HCT116 (cell line): ENCODE measurements at regions not wholly inside any gene's neighbourhood (a gene's known extent, or its start where the extent isn't known, plus 50 kb on each side); places are given as distances from the start of the nearest gene placed in this dataset.

Source experiments
- ATAC-seq: fragments of 200-7000 bp; cut with Tn5 transposase; 2 replicates; pipeline ENCODE4 v1.9.1; 2020; ENCODE audit warnings: mild to moderate bottlenecking, moderate library complexity
- BruUV-seq: library from RNA; stranded (reverse); fragments of 400-500 nt; replicated peaks from 2 replicates; lab custom pipeline; 2021; lab: Mats Ljungman, UMichigan
- CTCF ChIA-PET: fragments of 300-600 bp; sonication (Branson Sonifier 250); formaldehyde crosslinking; loops from one replicate; lab custom pipeline; 2021; ENCODE audit warnings: antibody characterized with exemption; lab: Charles Lee
- POLR2A ChIA-PET: fragments of 300-600, 350-600 bp; sonication (Branson Sonifier 250); formaldehyde crosslinking; loops from one replicate; lab custom pipeline; 2021; ENCODE audit warnings: antibody characterized with exemption; lab: Charles Lee
- RAD21 ChIA-PET, 2 experiments: fragments of 300-600 bp; sonication (Branson Sonifier 250); formaldehyde crosslinking; loops; one replicate each; lab custom pipeline; 2023; ENCODE audit warnings: low total read pairs in 2 of 2; ENCODE audit not compliant: uncharacterized antibody in 2 of 2, unreplicated experiment in 2 of 2, low non-redundant PET in 1 of 2; lab: Charles Lee
- DNase-seq: peaks from one replicate; pipeline ENCODE4 v3.0.0-alpha.2; 2010; ENCODE audit warnings: low read depth, low spot score
- H2AFZ ChIP-seq: fragments of 200-600 bp; shearing (Covaris generic), sonication (generic); 2 replicates; pipeline ENCODE4 v1.6.1; 2017; ENCODE audit warnings: low read depth, mixed run types, mixed read lengths, antibody characterized with exemption, low read length; ENCODE audit not compliant: poor library complexity, severe bottlenecking
- H3K27ac ChIP-seq: 2 replicates; pipeline ENCODE4 v1.5.1; 2012; ENCODE audit warnings: low read depth, low read length
- H3K27me3 ChIP-seq: fragments of 200-600 bp; sonication (generic); 2 replicates; pipeline ENCODE4 v1.6.1; 2016; ENCODE audit warnings: mixed run types, low read length, mixed read lengths; ENCODE audit not compliant: insufficient read depth
- H3K36me3 ChIP-seq, 2 experiments: fragments of 200-500 bp in 1 of 2; fragments of 200-600 bp in 1 of 2; sonication (Bioruptor generic) in 1 of 2; sonication (generic) in 1 of 2; 2 replicates each; pipeline versions ENCODE4 v1.5.1 to v1.6.1; 2014 to 2016; ENCODE audit warnings: low read length in 2 of 2, inconsistent platforms in 1 of 2, mixed read lengths in 1 of 2, mixed run types in 1 of 2; ENCODE audit not compliant: insufficient read depth in 2 of 2, control insufficient read depth in 1 of 2
- H3K4me1 ChIP-seq, 2 experiments: fragments of 200-600 bp in 1 of 2; sonication (generic) in 1 of 2; 2 replicates each; pipeline versions ENCODE4 v1.5.1 to v1.6.1; 2012 to 2017; ENCODE audit warnings: low read length in 2 of 2, inconsistent platforms in 1 of 2, mild to moderate bottlenecking in 1 of 2, mixed read lengths in 1 of 2, mixed run types in 1 of 2, moderate library complexity in 1 of 2; ENCODE audit not compliant: insufficient read depth in 2 of 2, control insufficient read depth in 1 of 2
- H3K4me2 ChIP-seq: fragments of 200-600 bp; sonication (generic); 2 replicates; pipeline ENCODE4 v1.6.1; 2017; ENCODE audit warnings: mixed run types, low read length, mixed read lengths
- H3K4me3 ChIP-seq, 2 experiments: fragments of 200-600 bp in 1 of 2; sonication (generic) in 1 of 2; replicated peaks in 1 of 2; 2 replicates each; pipeline ENCODE4 v1.5.1; 2011 to 2016; ENCODE audit warnings: low read length in 2 of 2, control low read depth in 1 of 2, low read depth in 1 of 2, mild to moderate bottlenecking in 1 of 2, mixed read lengths in 1 of 2, mixed run types in 1 of 2
- H3K79me2 ChIP-seq: fragments of 200-600 bp; sonication (generic); 2 replicates; pipeline ENCODE4 v1.6.1; 2017; ENCODE audit warnings: mild to moderate bottlenecking, mixed run types, low read length, moderate library complexity, mixed read lengths; ENCODE audit not compliant: insufficient read depth
- H3K9ac ChIP-seq: fragments of 200-600 bp; sonication (generic); 2 replicates; pipeline ENCODE4 v1.6.1; 2016; ENCODE audit warnings: low read length, mixed read lengths
- H3K9me2 ChIP-seq: fragments of 200-600 bp; sonication (generic), shearing (Covaris generic); 2 replicates; pipeline ENCODE4 v1.6.1; 2017; ENCODE audit warnings: mixed run types, mild to moderate bottlenecking, moderate library complexity; ENCODE audit not compliant: insufficient read depth
- H3K9me3 ChIP-seq, 2 experiments: fragments of 200-500 bp in 1 of 2; fragments of 200-600 bp in 1 of 2; sonication (Bioruptor generic) in 1 of 2; sonication (generic) in 1 of 2; 2 replicates each; pipeline ENCODE4 v1.6.1; 2014 to 2017; ENCODE audit warnings: low read length in 2 of 2, mixed read lengths in 2 of 2, inconsistent platforms in 1 of 2, low read depth in 1 of 2, mild to moderate bottlenecking in 1 of 2, mixed run types in 1 of 2, moderate library complexity in 1 of 2; ENCODE audit not compliant: control insufficient read depth in 1 of 2, insufficient read depth in 1 of 2
- H4K20me1 ChIP-seq: fragments of 200-600 bp; sonication (generic), shearing (Covaris generic); 2 replicates; pipeline ENCODE4 v1.6.1; 2017; ENCODE audit warnings: mixed run types, mild to moderate bottlenecking, moderate library complexity; ENCODE audit not compliant: insufficient read depth
- CBX3 ChIP-seq: IDR thresholded peaks from 2 replicates; pipeline ENCODE4 v1.6.1; 2012; ENCODE audit warnings: low read depth
- CEBPB ChIP-seq: IDR thresholded peaks from 2 replicates; pipeline ENCODE4 v1.6.1; 2012; ENCODE audit warnings: low read depth
- FOSL1 ChIP-seq: IDR thresholded peaks from 2 replicates; pipeline ENCODE4 v1.6.1; 2012; ENCODE audit warnings: low read depth
- POLR2A ChIP-seq: IDR thresholded peaks from 2 replicates; pipeline ENCODE4 v1.7.0; 2011; ENCODE audit warnings: borderline replicate concordance; ENCODE audit not compliant: insufficient read depth, insufficient read length; ENCODE audit errors: extremely low read depth
- POLR2AphosphoS5 ChIP-seq: IDR thresholded peaks from 2 replicates; pipeline ENCODE4 v1.6.1; 2011; ENCODE audit warnings: mild to moderate bottlenecking, low read depth, low read length, moderate library complexity
- RAD21 ChIP-seq: IDR thresholded peaks from 2 replicates; pipeline ENCODE4 v1.6.1; 2012; ENCODE audit warnings: low read depth, mild to moderate bottlenecking
- SP1 ChIP-seq: IDR thresholded peaks from 2 replicates; pipeline ENCODE4 v1.6.1; 2012; ENCODE audit warnings: low read depth
- TCF7L2 ChIP-seq: IDR thresholded peaks from 2 replicates; pipeline ENCODE4 v1.7.0; 2011; ENCODE audit warnings: borderline replicate concordance, inconsistent platforms; ENCODE audit not compliant: insufficient read depth, insufficient read length; ENCODE audit errors: extremely low read depth
- YY1 ChIP-seq: IDR thresholded peaks from 2 replicates; pipeline ENCODE4 v1.6.1; 2011; ENCODE audit warnings: low read length, low read depth, moderate library complexity, mild to moderate bottlenecking; ENCODE audit not compliant: insufficient replicate concordance; ENCODE audit errors: extremely low read depth
- ZFX ChIP-seq: fragments of 450-650 bp; IDR thresholded peaks from 2 replicates; pipeline ENCODE4 v1.6.1; 2017
- intact Hi-C: fragments of 100-400 bp; cut with micrococcal nuclease; formaldehyde crosslinking; loops from 2 replicates; pipeline ENCODE4 v1.10.0; 2022
- TF ChIP-seq, protein P1 (sequence below): IDR thresholded peaks from 2 replicates; pipeline ENCODE4 v1.6.1; 2012; ENCODE audit warnings: low read depth
- TF ChIP-seq, protein P2 (sequence below): IDR thresholded peaks from 2 replicates; pipeline ENCODE4 v1.6.1; 2012
- TF ChIP-seq, protein P3 (sequence below): IDR thresholded peaks from 2 replicates; pipeline ENCODE4 v1.6.1; 2012
- TF ChIP-seq, protein P4 (sequence below), 3 experiments: fragments of 200-600 bp in 1 of 3; sonication (generic) in 1 of 3; IDR thresholded peaks in 2 of 3; conservative IDR thresholded peaks in 1 of 3; 2 replicates each; pipeline ENCODE4 v1.5.1; 2012 to 2017; ENCODE audit warnings: low read depth in 2 of 3, low read length in 2 of 3, antibody characterized with exemption in 1 of 3, borderline replicate concordance in 1 of 3, control low read depth in 1 of 3, mild to moderate bottlenecking in 1 of 3, mixed read lengths in 1 of 3, mixed run types in 1 of 3, moderate library complexity in 1 of 3; ENCODE audit not compliant: insufficient read depth in 1 of 3

DNA sequence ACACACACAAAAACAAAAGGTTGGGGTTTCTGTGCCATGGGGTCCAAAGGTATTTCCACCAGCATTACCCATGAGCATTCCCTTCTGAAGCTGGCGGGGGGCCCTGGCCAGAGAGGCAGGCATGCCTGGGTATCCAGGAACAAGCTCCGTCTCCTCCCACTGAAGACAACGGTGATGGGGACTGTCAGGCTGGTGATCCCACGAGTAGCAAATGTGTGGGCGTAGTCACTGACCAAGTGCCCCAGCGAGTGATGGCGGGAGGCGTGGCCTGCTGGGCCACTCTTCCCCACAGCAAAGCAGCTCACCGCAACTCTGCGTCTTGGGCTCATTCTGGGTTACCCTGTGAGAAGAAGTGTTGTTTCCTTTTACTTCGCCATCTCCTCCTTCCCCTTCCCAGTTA lies 270.6 kb downstream of the CDCA7 start (continued):
- TF ChIP-seq, protein P1, sequence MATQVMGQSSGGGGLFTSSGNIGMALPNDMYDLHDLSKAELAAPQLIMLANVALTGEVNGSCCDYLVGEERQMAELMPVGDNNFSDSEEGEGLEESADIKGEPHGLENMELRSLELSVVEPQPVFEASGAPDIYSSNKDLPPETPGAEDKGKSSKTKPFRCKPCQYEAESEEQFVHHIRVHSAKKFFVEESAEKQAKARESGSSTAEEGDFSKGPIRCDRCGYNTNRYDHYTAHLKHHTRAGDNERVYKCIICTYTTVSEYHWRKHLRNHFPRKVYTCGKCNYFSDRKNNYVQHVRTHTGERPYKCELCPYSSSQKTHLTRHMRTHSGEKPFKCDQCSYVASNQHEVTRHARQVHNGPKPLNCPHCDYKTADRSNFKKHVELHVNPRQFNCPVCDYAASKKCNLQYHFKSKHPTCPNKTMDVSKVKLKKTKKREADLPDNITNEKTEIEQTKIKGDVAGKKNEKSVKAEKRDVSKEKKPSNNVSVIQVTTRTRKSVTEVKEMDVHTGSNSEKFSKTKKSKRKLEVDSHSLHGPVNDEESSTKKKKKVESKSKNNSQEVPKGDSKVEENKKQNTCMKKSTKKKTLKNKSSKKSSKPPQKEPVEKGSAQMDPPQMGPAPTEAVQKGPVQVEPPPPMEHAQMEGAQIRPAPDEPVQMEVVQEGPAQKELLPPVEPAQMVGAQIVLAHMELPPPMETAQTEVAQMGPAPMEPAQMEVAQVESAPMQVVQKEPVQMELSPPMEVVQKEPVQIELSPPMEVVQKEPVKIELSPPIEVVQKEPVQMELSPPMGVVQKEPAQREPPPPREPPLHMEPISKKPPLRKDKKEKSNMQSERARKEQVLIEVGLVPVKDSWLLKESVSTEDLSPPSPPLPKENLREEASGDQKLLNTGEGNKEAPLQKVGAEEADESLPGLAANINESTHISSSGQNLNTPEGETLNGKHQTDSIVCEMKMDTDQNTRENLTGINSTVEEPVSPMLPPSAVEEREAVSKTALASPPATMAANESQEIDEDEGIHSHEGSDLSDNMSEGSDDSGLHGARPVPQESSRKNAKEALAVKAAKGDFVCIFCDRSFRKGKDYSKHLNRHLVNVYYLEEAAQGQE: no peak
- no peak for TF ChIP-seq POLR2AphosphoS5

DNA sequence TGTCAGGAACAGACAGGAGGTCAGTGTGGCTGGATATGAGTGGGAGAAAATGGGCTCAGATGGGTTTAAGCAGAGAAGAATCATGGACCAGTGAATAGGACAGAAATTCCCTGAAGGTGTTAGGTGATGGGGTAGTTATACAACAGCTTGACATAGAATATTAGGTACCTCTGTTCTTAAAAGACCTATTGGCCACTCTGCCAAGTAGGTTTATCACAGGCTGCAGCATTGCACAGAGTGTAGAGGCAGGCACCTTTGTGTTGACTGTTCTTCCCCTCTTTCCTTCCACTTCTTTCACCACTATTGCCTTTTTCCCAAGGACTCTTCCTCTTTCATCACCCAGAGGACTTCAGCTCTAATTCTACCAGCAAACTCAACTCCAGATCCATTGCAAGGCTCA lies 274.4 kb downstream of the CDCA7 start:
- Histone ChIP-seq H2AFZ (no peak overlapping the region), H3K4me2 (no peak overlapping the region), H3K9ac (no peak overlapping the region), H3K9me3 (no peaks in the 10 kb centered on the region), H3K36me3 (no peaks in the 10 kb centered on the region), H3K4me1 (no peaks in the 10 kb centered on the region), H3K79me2 (no peaks in the 10 kb centered on the region), H3K4me3 (no peak overlapping the region), H3K9me2 (no peaks in the 10 kb centered on the region), H3K27ac (no peak overlapping the region), H3K27me3 (no peaks in the 10 kb centered on the region), H4K20me1 (no peaks in the 10 kb centered on the region)
- ChIA-PET RAD21 (no interaction called here), CTCF (no interaction called here), POLR2A (no interaction called here)
- intact Hi-C loops: no loop called here
- no peak for DNase-seq
- no peak for ATAC-seq
- BruUV-seq: no TSS peak
- TF ChIP-seq CBX3 (no peak), POLR2A (no peak), TCF7L2 (no peak), RAD21 (no peak), CEBPB (no peak), FOSL1 (no peak), SP1 (no peak), YY1 (no peak), ZFX (no peak)
- TF ChIP-seq, protein P2, sequence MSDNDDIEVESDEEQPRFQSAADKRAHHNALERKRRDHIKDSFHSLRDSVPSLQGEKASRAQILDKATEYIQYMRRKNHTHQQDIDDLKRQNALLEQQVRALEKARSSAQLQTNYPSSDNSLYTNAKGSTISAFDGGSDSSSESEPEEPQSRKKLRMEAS: no peak
- TF ChIP-seq, protein P3, sequence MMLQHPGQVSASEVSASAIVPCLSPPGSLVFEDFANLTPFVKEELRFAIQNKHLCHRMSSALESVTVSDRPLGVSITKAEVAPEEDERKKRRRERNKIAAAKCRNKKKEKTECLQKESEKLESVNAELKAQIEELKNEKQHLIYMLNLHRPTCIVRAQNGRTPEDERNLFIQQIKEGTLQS: no peak
- TF ChIP-seq, protein P1: no peak
- TF ChIP-seq, protein P4, sequence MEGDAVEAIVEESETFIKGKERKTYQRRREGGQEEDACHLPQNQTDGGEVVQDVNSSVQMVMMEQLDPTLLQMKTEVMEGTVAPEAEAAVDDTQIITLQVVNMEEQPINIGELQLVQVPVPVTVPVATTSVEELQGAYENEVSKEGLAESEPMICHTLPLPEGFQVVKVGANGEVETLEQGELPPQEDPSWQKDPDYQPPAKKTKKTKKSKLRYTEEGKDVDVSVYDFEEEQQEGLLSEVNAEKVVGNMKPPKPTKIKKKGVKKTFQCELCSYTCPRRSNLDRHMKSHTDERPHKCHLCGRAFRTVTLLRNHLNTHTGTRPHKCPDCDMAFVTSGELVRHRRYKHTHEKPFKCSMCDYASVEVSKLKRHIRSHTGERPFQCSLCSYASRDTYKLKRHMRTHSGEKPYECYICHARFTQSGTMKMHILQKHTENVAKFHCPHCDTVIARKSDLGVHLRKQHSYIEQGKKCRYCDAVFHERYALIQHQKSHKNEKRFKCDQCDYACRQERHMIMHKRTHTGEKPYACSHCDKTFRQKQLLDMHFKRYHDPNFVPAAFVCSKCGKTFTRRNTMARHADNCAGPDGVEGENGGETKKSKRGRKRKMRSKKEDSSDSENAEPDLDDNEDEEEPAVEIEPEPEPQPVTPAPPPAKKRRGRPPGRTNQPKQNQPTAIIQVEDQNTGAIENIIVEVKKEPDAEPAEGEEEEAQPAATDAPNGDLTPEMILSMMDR (IDR thresholded peaks at IDR 0.05 in 2 of 3, conservative IDR thresholded peaks at IDR 0.05 in 1 of 3; ENCODE audit: borderline replicate concordance in 1 of 3, insufficient read depth in 1 of 3, low read depth in 2 of 3, low read length in 2 of 3): no peak
